HUDEP-2 (cell line): ENCODE measurements at regions not wholly inside any gene's neighbourhood (a gene's known extent, or its start where the extent isn't known, plus 50 kb on each side); places are given as distances from the start of the nearest gene placed in this dataset.
"Not testable (repeated sequence)": the region's sequence is repeated elsewhere in the genome, so short reads cannot be mapped to it uniquely, and the experiment has no call there.

ENCODE experiments used
- DNase-seq, 76 experiments: peaks; one replicate each; lab custom pipeline; 2025; ENCODE audit not compliant: unreplicated experiment in 76 of 76; lab: John Stamatoyannopoulos, UW

- no peak for DNase-seq
Measured at GRCh38 chr3:70658513-70659310, 346.3 kb upstream of the MDFIC2 start.

DNA sequence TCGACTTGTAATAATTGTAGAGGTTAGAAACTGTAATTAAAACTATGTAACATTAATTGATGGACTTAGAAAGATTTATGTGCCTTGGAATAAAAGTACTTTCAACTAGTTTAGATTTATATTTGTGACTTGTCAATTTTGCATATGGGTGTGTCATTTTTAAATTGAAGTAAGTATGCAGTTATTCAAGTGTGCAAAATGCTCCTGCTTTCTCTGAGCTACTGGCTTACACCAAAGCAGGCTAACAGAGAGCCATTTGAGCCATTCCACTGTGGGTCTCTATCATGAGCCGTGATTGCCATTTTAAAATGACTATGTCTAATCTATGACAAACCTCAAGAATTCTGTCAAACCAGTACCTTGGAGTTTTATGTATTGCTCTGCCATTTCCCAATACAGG is 345.0 kb upstream of the MDFIC2 start:
- no peak for DNase-seq

DNA sequence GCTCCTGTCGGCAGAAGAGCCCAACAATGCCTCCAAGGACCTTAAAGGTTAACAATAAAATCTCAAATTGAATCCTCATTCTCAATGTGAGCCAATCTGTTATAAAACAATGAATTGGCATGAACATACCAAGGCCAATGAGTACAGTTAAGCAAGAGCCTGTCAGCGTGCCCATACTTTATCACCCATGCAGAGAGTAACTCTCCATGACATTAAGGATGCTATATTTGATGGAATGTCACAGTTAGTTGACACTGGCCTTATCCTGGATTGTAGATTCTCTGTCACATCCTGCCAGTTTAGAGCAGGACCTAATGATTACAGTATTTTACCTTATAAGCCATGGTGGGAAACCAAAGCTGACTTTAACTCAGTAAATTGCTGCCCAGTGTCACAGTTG is 335.4 kb upstream of the MDFIC2 start:
- no peak for DNase-seq

DNA sequence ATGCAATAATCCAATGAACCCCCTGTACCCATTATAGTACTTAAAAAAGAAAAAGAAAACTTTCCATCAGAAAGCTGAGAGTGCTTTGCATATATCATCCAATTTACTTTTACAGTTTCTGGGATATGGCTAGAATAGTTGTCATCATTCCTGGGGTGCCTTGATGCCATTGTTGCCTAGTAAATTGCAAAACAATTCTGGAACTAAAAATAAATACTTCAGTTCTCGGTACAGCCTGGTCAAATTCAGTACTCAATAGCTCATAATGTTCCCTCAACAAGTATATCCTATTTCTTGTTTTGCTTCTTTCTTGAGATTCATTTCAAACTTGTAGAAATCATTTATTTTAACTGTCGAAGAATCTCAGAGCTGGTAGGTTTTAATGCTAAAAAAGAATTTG is 334.7 kb upstream of the MDFIC2 start:
- DNase-seq: no peak

- DNase-seq: no peak
Measured at GRCh38 chr3:70646635-70647034, 334.2 kb upstream of the MDFIC2 start.

DNA sequence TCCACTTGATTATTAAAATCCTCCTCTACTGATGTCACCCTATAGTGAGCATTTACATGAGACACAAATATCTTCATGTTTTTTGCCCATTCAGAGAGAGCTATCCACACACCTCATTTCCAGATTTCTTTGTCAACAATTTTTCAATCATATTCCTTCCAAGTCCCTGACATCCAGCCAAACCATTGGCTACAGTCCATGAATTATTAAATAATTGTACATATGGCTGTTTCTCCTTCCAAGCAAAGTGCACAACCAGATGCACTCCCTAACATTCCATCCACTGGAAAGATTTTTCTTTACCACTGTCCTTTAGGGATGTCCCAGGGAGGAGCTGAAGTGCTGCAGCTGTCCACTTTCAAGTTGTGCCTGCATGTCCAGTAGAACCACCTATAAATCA is 328.0 kb upstream of the MDFIC2 start:
- DNase-seq: no peak

DNA sequence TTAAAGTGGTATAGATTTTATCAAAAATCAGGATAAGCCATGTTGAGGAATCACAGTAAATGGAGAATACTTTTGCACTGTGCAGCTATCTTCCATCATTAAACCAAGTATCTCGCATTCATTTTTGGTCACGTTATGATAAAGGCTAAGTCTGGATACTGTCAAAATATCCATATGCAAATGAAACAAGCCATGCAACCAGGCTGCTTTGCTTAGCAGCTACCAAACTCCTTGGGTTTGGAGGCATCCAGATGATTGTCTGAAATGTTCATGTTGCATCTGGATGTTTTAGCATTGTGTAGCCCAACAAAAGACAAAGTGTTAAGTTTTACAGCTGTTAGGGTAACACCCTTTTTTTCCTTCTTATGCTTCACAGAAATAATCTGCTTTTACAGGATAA is 322.9 kb upstream of the MDFIC2 start:
- no peak for DNase-seq

GRCh38 chr3:70631716-70632307 is 319.4 kb upstream of the MDFIC2 start:
- DNase-seq: no peak

DNA sequence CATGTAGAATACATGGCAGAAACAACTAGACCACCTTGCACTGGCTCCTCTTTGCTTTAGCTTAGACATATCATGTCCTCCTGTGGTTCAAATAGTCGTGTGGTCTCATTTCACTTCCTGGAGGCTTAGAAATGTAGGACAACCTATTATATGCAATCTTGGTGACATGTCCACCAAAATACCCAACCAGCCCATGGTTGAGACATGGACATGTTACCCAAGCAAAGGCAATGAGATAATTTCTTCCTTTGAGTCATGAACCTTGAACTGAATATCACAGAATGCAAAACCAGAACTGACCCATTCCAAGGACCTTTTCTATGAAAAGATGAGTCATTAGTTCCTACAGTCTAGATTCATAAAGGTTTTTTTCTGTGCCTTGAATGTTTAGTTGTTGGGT is 309.0 kb upstream of the MDFIC2 start:
- no peak for DNase-seq

DNA sequence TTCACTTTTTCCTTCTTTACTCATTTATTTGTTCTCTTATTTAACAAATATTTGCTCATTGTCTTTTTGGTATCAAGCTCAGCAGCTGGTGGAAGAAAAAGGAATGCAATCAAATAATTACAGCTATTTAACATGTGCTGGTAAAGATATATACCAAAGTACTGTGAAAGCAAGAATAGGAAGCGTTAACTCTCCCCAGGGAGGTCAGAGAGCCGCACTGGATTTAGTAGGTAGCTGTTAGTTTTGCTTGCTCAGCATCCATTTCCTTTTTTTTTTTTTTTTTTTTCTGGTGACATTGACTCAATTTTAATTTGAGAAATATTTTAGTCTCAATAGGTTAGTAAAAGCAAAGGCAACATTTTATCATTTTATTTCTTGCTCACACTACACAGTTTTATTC is 308.5 kb upstream of the MDFIC2 start:
- no peak for DNase-seq

- no peak for DNase-seq
Measured at GRCh38 chr3:70620367-70620766, 307.9 kb upstream of the MDFIC2 start.

DNA sequence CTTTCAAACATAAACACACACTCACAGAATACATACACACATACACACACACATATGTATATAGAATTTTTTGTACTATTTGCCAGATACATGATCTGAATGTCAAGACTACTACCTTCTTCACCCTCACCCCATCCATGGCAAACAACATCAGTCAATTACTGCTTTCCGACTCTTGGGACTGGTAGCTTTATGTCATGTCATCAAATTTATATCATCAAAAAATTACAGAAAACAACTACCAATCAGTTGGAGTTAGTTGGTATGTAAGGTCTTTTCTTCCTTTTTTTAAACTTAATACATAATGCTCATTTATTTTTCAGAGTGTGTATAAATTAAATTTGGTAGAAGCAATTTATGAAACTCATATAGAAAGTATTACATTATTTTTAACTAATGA is 305.7 kb upstream of the MDFIC2 start:
- no peak for DNase-seq

- not testable (repeated sequence) for DNase-seq
Measured at GRCh38 chr3:70617349-70617748, 304.9 kb upstream of the MDFIC2 start.

- no peak for DNase-seq
Measured at GRCh38 chr3:70615286-70615685, 302.8 kb upstream of the MDFIC2 start.

- no peak for DNase-seq
Measured at GRCh38 chr3:70614111-70614510, 301.7 kb upstream of the MDFIC2 start.

DNA sequence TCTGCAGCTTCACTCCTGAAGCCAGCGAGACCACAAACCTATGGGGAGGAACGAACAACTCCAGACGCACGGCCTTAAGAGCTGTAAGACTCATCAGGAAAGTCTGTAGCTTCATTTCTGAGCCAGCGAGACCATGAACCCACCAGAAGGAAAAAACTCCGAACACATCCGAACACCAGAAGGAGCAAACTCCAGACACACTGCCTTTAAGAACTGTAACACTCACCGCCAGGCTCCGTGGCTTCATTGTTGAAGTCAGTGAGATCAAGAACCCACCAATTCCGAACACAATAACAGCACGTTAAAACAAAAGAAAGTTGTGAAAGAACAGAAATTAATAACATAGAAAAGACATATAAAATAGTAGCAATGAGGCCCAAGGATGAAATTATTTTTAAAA is 300.5 kb upstream of the MDFIC2 start:
- no peak for DNase-seq

DNA sequence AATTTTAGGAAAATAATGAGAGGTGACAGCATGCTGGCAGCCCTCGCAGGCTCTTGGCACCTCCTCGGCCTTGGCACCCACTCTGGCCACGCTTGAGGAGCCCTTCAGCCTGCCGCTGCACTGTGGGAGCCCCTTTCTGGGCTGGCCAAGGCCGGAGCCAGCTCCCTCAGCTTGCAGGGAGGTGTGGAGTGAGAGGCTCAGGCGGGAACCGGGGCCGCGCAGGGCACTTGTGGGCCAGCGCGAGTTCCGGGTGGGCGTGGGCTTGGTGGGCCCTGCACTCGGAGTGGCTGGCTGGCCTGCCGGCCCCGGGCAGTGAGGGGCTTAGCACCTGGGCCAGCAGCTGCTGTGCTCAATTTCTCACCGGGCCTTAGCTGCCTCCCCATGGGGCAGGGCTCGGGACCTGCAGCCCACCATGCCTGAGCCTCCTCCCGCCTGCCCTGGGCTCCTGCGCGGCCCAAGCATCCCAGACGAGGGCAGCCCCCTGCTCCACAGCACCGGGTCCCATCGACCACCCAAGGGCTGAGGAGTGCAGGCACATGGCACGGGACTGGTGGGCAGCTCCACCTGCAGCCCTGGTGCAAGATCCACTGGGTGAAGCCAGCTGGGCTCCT is 299.3 kb upstream of the MDFIC2 start:
- DNase-seq: not testable (repeated sequence)

DNA sequence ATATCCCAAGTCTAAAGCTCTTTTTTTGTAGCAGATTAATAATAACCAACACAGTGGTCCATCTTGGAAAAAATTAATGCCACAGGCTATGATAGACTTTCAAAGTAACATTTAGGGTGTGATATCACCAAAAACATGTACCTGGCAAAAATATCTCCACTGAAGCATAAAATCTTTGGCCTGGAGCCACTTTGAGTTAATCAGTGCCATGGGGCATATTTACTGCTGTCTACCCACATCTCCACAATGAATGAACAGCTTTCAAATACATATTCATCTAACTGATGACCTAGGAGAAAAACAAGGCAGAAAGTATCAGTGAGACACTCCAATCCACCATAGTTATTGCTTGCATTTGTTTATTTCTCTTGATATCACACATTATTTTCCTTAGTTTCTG is 296.0 kb upstream of the MDFIC2 start:
- DNase-seq: no peak

GRCh38 chr3:70607469-70607868 is 295.0 kb upstream of the MDFIC2 start:
- DNase-seq: no peak

GRCh38 chr3:70606018-70606417 is 293.6 kb upstream of the MDFIC2 start:
- peak in 1 of 76 experiments; percentile 1 for DNase-seq

DNA sequence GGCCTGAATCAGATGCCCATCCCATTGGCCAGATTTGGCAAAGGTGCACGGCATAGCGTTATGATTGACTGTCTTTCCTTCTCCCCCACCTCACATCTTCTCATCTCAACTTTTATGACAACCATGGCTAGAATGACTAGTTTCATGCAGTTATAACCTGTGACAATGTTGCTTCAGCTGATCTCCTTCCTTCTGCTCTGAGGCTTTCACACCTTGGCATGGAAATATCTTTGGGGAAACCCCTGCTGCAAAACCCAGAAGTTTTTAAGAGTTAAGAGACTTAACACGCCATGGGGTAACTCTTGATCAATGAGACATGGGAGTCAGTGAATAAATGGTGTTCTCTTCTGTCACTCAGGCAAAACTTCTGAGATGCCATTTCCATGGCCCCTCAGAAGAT is 290.7 kb upstream of the MDFIC2 start:
- no peak for DNase-seq

DNA sequence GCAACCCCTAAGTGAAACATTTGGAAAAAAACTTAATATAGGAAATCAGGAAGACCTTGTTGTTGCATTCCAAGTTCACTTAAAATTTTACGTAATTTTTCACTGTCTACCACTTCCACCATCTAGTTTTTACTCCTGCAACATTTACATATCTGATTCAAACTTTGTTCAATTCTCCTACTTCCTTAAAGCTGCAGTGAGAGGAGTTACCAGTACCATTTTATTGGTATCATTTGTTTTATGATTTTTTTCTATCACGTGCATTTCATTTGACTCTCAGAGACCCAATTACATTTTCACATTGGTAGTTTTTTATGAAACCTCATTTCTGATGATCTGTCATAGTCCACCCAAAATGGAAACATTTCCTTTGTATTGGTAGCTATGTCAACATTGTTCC is 284.9 kb upstream of the MDFIC2 start:
- no peak for DNase-seq
